ENCODE measurements at regions not wholly inside any gene's neighbourhood (a gene's known extent, or its start where the extent isn't known, plus 50 kb on each side); places are given as distances from the start of the nearest gene placed in this dataset.

DNA sequence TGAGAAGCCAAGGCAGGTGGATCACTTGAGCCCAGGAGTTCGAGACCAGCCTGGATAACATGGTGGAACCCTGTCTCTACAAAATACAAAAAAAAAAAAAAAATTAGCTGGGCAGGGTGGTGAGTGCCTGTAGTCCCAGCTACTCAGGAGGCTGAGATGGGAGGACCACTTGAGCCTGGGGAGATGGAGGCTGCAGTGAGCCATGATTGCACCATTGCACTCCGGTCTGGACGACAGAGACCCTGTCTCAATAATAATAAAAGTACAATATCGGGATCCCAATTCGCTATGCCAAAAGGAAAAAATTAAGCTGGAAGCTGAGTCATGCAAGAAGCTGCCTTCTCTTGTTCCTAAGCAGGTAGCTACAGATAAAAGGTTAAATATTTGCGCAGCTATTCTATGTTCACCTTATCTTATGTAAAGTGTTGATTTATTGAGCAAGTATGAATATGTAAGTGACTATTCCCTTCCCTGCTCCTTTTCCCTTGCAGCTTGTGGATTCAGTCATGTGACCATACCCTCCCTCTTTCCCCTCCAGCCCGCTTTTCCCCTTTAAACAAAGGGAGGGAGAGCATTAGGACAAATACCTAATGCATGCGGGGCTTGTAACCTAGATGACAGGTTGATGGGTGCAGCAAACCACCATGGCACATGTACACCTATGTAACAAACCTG lies 112.0 kb downstream of the LITAF start:
- Histone ChIP-seq H3K9me3 (replicated peaks; ENCODE audit: control insufficient read depth, insufficient read depth, low read length) (no peaks in the 10 kb centered on the region; the same call in 2 of the 3 replicates), H3K4me1 (ENCODE audit: control insufficient read depth, insufficient read depth, low read length) (no peaks in the 10 kb centered on the region), H3K36me3 (ENCODE audit: control insufficient read depth in 2 of 2, insufficient read depth in 2 of 2, low read length in 1 of 2) (no peaks in the 10 kb centered on the region), H3K9ac (ENCODE audit: control insufficient read depth, insufficient read depth, low read length) (no peak overlapping the region), H3K4me2 (ENCODE audit: control insufficient read depth, insufficient read depth) (no peak overlapping the region), H2AFZ (ENCODE audit: control insufficient read depth, low read depth, low read length) (no peak overlapping the region), H3K4me3 (no peak overlapping the region), H3K27me3 (replicated peaks in 1 of 2; ENCODE audit: control insufficient read depth in 2 of 2, insufficient read depth in 2 of 2, low read length in 1 of 2) (no peaks in the 10 kb centered on the region), H3K27ac (ENCODE audit: control insufficient read depth, insufficient read depth) (no peak overlapping the region), H3K79me2 (ENCODE audit: control insufficient read depth, insufficient read depth, low read length) (no peaks in the 10 kb centered on the region), H4K20me1 (ENCODE audit: control insufficient read depth, insufficient read depth) (no peaks in the 10 kb centered on the region)
- DNase-seq (ENCODE audit: low read depth, low spot score), result no peak
- CTCF ChIA-PET, result interaction anchor here (0.6 kb wide), 1 partner anchor 23 kb away, joined by 3 read pairs; no protein-coding TSS in a partner anchor
- no peak for ATAC-seq
- in situ Hi-C loops (cut with MboI) (no loop called here), intact Hi-C loops (cut with micrococcal nuclease; ENCODE audit: unreplicated experiment) (no loop called here)
- no peak for FAIRE-seq
- POLR2A ChIA-PET, result interaction anchor here (1.0 kb wide), 1 partner anchor 33 kb away, joined by 3 read pairs; no protein-coding TSS in a partner anchor
- SMC1A ChIA-PET (ENCODE audit: uncharacterized antibody, unreplicated experiment), result interaction anchor here (1.3 to 1.6 kb wide), 2 partner anchors 15 to 50 kb away, joined by 3 to 4 read pairs; no protein-coding TSS in a partner anchor
- BruUV-seq (replicated peaks), result no TSS peak
- RAD21 ChIA-PET (ENCODE audit: unreplicated experiment), result interaction anchor here (1.3 kb wide), 1 partner anchor 57 kb away, joined by 4 read pairs; no protein-coding TSS in a partner anchor
- WGBS (ENCODE audit: insufficient coverage, insufficient replicate concordance, low lambda C conversion rate, missing lambda C conversion rate), result 38% methylated on average over 8 of the region's 8 CpGs
- TF ChIP-seq NRF1 (conservative IDR thresholded peaks at IDR 0.05; ENCODE audit: low read depth, low read length) (no peak), ZSCAN29 (IDR thresholded peaks at IDR 0.05) (no peak), RELA (IDR thresholded peaks at IDR 0.05; ENCODE audit: borderline replicate concordance, partially characterized antibody) (no peak), NFYA (IDR thresholded peaks at IDR 0.05; ENCODE audit: borderline replicate concordance, low read depth, low read length) (no peak), ATF7 (IDR thresholded peaks at IDR 0.05; ENCODE audit: low read depth) (no peak), ZNF622 (IDR thresholded peaks at IDR 0.05) (no peak), SP1 (IDR thresholded peaks at IDR 0.05; ENCODE audit: low read depth, low read length) (no peak), DPF2 (IDR thresholded peaks at IDR 0.05) (no peak), MEF2B (IDR thresholded peaks at IDR 0.05; ENCODE audit: partially characterized antibody, poor library complexity, severe bottlenecking) (no peak)

Data from GM12878 (cell line).